Nephron progenitor cell (in vitro differentiated cells): ENCODE measurements at regions not wholly inside any gene's neighbourhood (a gene's known extent, or its start where the extent isn't known, plus 50 kb on each side); places are given as distances from the start of the nearest gene placed in this dataset.

Source experiments
- DNase-seq: peaks from one replicate; pipeline ENCODE4 v3.0.0; 2021
- H3K27ac Mint-ChIP-seq: 2 replicates; pipeline ENCODE4 v1.8.0; 2021; ENCODE audit warnings: mild to moderate bottlenecking, moderate library complexity, mixed read lengths
- H3K27me3 Mint-ChIP-seq: 2 replicates; pipeline ENCODE4 v1.8.0; 2021; ENCODE audit warnings: mild to moderate bottlenecking, low read depth, mixed read lengths; ENCODE audit not compliant: poor library complexity
- H3K36me3 Mint-ChIP-seq: 2 replicates; pipeline ENCODE4 v1.8.0; 2021; ENCODE audit warnings: low read depth, mixed read lengths
- H3K4me1 Mint-ChIP-seq: 2 replicates; pipeline ENCODE4 v1.8.0; 2021; ENCODE audit warnings: mixed read lengths
- H3K4me3 Mint-ChIP-seq: 2 replicates; pipeline ENCODE4 v1.8.0; 2021; ENCODE audit warnings: mild to moderate bottlenecking, moderate library complexity, mixed read lengths
- H3K9me3 Mint-ChIP-seq: 2 replicates; pipeline ENCODE4 v1.8.0; 2021; ENCODE audit warnings: mild to moderate bottlenecking, moderate library complexity, mixed read lengths
- TF ChIP-seq, protein P1 (sequence below): fragments of 200-600 bp; sonication (generic); IDR thresholded peaks from 2 replicates; pipeline ENCODE4 v1.5.0; 2021; ENCODE audit warnings: antibody characterized with exemption

DNA sequence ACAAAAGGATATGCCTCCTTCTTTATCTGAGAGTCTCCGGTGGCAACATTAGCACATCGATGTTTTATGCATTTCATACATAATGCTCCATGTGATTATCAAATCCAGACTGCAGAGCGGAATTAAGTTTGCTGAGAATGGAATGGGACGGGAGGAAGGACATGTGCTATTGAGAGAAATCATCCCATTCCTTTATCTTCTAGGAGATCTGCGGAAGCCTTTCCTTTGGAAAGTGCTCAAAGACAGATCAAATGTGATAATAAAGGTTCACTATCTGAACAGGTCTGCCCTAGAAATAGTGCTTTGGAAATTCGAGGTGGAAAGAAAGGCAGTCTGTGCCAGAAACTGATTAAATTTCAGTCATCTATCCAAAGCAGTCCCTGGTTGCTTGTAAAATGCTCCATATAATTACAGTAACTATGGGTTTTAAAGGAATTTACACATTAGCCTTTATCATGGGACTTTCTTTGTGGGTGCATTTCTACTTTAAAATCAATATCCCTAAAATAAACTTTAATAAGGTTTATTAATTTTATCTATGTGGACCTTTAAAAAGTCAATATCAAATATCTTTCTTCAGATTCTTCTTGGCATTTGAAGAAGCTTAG lies 473.5 kb upstream of the ADGRL2 start:
- H3K27ac Mint-ChIP-seq, result no peak overlapping the region
- no peaks in the 10 kb centered on the region for H3K9me3 Mint-ChIP-seq
- TF ChIP-seq, protein P1, sequence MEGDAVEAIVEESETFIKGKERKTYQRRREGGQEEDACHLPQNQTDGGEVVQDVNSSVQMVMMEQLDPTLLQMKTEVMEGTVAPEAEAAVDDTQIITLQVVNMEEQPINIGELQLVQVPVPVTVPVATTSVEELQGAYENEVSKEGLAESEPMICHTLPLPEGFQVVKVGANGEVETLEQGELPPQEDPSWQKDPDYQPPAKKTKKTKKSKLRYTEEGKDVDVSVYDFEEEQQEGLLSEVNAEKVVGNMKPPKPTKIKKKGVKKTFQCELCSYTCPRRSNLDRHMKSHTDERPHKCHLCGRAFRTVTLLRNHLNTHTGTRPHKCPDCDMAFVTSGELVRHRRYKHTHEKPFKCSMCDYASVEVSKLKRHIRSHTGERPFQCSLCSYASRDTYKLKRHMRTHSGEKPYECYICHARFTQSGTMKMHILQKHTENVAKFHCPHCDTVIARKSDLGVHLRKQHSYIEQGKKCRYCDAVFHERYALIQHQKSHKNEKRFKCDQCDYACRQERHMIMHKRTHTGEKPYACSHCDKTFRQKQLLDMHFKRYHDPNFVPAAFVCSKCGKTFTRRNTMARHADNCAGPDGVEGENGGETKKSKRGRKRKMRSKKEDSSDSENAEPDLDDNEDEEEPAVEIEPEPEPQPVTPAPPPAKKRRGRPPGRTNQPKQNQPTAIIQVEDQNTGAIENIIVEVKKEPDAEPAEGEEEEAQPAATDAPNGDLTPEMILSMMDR, result no peak
- DNase-seq, result no peak
- H3K36me3 Mint-ChIP-seq, result no peaks in the 10 kb centered on the region
- H3K4me3 Mint-ChIP-seq, result no peak overlapping the region
- no peaks in the 10 kb centered on the region for H3K27me3 Mint-ChIP-seq
- H3K4me1 Mint-ChIP-seq, result peaks cover 16% of the 10 kb centered on the region

DNA sequence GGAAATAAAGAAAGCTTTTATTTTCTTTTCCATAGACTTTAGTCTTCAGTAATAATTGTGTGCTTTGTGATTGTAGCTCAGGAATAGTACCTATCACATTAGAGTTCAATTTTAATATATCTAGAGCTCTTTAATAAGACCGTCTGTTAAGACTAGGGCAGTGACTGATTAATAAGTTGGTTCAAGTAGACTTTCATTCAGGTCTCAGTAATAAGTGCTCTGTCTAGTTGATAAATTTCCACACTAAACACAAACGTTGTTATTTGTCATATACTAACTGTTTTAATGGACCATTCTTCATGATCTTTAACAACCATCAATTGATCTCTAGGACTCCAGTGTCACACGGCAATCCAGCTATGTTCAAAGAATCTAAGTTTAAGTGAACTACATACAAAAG lies 474.5 kb upstream of the ADGRL2 start:
- Mint-ChIP-seq H3K4me1 (peaks cover 16% of the 10 kb centered on the region), H3K27ac (no peak overlapping the region)
- TF ChIP-seq, protein P1, result no peak

DNA sequence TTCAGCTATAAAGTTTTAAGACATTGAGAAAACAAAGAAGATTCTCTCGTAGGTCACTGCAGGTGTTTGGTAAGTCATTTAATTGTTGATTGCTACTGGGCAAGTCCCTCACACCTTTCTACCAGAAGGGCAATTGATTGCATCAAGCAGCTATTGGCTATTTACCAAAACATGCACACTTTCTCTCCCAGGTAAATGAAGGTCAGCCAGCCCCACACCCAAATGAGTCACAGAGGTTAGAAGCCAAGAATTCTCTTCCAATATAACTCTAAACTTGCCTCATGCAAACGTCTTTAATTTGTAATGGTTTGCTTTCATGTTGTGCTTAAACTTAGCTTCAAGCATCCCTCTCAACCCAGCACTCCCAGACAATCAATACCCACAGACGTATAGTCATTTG lies 475.3 kb upstream of the ADGRL2 start:
- Mint-ChIP-seq H3K9me3 (no peaks in the 10 kb centered on the region), H3K27ac (no peak overlapping the region), H3K27me3 (no peaks in the 10 kb centered on the region), H3K36me3 (no peaks in the 10 kb centered on the region), H3K4me3 (no peak overlapping the region), H3K4me1 (peaks cover 16% of the 10 kb centered on the region)
- TF ChIP-seq, protein P1, result no peak
- DNase-seq, result no peak

More for the DNA sequence above, 474.5 kb upstream of the ADGRL2 start:
- Mint-ChIP-seq H3K36me3 (no peaks in the 10 kb centered on the region), H3K27me3 (no peaks in the 10 kb centered on the region), H3K9me3 (no peaks in the 10 kb centered on the region), H3K4me3 (no peak overlapping the region)
- DNase-seq, result no peak

DNA sequence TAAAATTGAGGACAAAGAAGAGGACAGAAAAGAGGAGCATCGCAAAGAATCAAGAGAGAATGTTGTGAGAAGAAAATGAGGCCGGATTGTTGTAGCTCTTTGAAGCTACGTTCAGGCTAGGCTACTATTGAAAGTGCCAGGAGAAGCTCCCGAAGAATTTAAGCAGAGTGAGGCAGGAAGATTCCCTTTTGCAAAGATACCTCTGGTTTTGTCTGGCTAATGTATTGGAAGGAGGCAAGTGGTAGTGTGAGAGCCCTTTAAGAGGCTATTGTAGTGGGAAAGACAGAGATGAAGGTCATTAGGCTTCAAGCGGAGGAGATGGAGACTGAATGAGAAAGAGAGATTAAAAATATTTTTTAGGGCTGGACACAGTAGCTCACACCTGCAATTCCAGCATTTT lies 476.9 kb upstream of the ADGRL2 start:
- no peak for DNase-seq
- no peaks in the 10 kb centered on the region for H3K27me3 Mint-ChIP-seq
- no peak overlapping the region for H3K27ac Mint-ChIP-seq
- H3K4me1 Mint-ChIP-seq, result peaks cover 13% of the 10 kb centered on the region
- H3K9me3 Mint-ChIP-seq, result no peaks in the 10 kb centered on the region
- no peaks in the 10 kb centered on the region for H3K36me3 Mint-ChIP-seq
- TF ChIP-seq, protein P1, result no peak
- no peak overlapping the region for H3K4me3 Mint-ChIP-seq

DNA sequence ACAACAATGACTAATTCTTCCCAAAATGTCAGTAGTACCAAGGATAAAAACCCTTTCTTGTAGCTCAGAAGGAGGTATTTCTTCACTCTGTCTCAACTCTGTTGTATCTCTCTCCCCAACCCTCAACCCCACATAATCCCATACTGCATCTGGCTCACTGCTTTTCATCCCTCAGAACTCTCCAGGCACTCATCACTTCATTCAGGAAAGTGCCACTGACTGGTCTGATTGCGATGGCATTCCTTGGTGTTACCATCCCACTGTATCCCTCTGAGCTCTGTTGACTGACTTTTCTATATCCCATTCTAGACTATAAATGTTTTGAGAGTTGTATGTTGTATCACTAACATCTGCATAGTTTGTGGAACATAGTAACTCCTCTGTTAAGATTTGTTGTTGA lies 483.5 kb upstream of the ADGRL2 start:
- no peaks in the 10 kb centered on the region for H3K36me3 Mint-ChIP-seq
- no peak overlapping the region for H3K27ac Mint-ChIP-seq
- no peaks in the 10 kb centered on the region for H3K4me1 Mint-ChIP-seq
- no peak for DNase-seq
- H3K27me3 Mint-ChIP-seq, result peaks cover under 1% of the 10 kb centered on the region
- no peak overlapping the region for H3K4me3 Mint-ChIP-seq
- TF ChIP-seq, protein P1, result no peak
- H3K9me3 Mint-ChIP-seq, result no peaks in the 10 kb centered on the region

DNA sequence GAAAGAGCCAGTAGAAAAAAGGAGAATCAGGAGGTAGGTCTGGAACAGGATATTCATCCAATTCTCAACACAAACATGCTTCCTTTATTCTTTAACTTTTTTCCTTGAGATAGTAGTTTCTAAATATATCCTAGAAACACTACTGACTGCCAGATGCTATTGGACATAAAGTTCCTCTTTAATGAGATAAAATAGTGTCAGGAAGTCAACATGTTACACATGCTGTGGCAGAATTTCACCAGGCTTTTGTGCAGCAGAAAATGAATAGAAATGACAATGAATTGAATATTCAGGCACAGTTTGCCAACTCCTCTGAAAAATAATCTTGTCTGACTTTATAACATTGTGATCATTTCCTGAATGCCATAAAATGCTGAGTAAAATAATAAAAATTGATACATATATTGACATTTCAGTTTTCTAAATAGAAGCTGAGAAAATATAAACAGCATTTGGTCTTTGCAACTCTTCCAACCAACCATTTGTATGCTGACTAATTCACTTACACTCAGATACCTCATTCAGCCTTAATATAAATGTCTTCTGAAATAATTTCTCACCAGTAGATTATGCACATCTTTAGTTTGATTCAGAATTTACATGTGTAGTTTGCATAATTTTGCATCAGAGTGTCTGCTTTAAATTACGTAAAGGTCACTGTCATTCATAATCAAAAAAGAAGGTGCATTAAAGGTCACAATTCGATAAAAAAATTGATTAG lies 486.1 kb upstream of the ADGRL2 start:
- peaks cover 4% of the 10 kb centered on the region for H3K27me3 Mint-ChIP-seq
- H3K27ac Mint-ChIP-seq, result no peak overlapping the region
- TF ChIP-seq, protein P1, result no peak
- peaks cover 16% of the 10 kb centered on the region for H3K4me1 Mint-ChIP-seq
- H3K4me3 Mint-ChIP-seq, result no peak overlapping the region
- H3K9me3 Mint-ChIP-seq, result no peaks in the 10 kb centered on the region
- no peaks in the 10 kb centered on the region for H3K36me3 Mint-ChIP-seq
- no peak for DNase-seq
